Cardiac fibroblast (primary cell): ENCODE measurements at regions not wholly inside any gene's neighbourhood (a gene's known extent, or its start where the extent isn't known, plus 50 kb on each side); places are given as distances from the start of the nearest gene placed in this dataset.

Experiments
- DNase-seq, 2 donors: peaks; one replicate each; pipeline versions ENCODE4 v3.0.0 to v3.0.0-alpha.2; 2010; ENCODE audit warnings: low read depth in 2 of 2
- H3K4me3 ChIP-seq, 2 donors: replicated peaks in 1 of 2; 1 replicate in 1 of 2; 2 replicates in 1 of 2; pipeline ENCODE4 v1.5.1; 2011; ENCODE audit warnings: low read depth in 2 of 2, low read length in 2 of 2, mild to moderate bottlenecking in 2 of 2, moderate library complexity in 1 of 2
- CTCF ChIP-seq: IDR thresholded peaks from one replicate; pipeline ENCODE4 v1.5.1; 2011; ENCODE audit warnings: low read depth, mild to moderate bottlenecking, low read length, inconsistent platforms

DNA sequence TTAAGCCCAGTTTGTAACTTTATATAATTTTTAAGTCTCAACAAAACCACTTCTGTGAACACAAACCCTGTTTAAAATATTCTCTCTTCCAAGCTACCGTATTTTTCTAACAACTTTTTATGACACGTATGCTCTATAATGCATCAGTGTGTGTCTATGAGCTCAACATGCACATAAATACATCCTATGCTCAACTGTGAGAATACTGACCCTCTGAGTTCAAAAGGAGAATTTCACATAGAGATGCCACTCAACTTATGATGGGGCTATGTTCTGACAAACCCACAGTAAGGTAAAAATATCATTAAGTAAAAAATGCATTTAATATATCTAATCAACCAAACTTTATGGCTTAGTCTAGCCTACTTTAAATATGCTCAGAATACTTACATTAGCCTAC is 1139.7 kb upstream of the SPRY2 start:
- DNase-seq: no peak
- no peak for TF ChIP-seq CTCF
- no peak overlapping the region for H3K4me3 ChIP-seq

DNA sequence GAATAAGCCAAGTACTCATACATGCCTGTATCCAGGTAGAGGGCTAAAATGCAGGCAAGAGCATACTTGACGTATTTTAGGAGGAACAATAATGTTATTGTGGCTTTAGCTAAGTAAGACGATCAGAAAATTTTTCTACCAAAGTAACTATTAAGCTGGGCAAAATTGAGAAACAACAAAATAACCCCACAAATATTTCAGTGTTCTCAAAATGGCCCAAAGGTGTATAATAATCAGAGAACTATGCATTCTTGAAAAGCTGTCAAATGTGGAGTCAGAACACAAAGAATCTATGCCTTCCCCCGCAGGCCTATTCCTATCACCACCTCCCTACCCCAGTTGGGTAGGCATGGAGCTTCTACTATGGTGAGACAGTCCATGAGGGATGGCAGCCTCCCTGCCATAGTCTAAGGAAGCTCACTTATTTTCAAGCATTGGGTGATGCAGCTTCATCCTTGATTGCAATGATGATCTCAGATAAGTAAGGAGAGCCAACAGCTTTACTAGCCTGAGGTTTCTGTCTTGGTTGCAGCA is 1132.5 kb upstream of the SPRY2 start:
- no peak for TF ChIP-seq CTCF
- DNase-seq: no peak
- H3K4me3 ChIP-seq: no peak overlapping the region

DNA sequence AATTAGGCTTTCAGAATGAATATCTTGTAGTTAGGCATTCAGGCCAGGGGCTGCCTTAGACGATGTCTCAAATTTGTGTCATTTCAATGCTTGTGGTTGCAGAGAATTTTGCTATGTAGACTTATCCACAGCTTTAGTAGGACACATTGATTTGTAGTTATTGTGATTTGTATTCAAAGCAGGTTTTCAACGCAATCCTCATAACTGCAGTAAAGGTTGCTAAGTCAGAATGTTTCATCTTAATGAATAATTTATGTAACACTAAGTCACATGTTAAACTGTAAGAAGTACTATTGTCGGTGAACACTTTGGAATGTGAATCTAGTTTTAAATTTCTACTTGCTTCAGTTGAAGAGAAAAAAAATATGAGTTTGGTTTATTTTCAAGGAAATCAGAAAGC is 1117.2 kb upstream of the SPRY2 start:
- TF ChIP-seq CTCF: no peak
- H3K4me3 ChIP-seq: no peak overlapping the region
- no peak for DNase-seq

DNA sequence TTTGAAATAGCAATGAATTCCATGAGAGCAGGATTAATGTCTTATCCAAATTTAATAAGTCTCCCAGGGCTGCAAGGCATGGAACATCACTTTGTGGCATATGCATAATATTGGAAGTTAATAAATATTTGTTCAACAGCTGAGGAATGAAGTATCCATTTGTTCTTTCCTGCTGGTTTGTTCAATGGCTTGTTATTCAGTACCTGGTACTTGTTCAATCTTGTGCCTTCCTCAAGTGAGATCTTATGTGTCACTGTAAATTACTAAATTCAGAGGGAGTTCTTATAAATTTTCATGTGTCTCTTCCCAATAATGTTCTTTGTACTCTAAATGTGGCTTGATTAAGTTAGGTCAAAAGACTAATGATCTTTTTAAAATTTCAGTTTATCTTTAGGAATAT is 1105.5 kb upstream of the SPRY2 start:
- TF ChIP-seq CTCF: no peak
- no peak for DNase-seq
- H3K4me3 ChIP-seq: no peak overlapping the region

DNA sequence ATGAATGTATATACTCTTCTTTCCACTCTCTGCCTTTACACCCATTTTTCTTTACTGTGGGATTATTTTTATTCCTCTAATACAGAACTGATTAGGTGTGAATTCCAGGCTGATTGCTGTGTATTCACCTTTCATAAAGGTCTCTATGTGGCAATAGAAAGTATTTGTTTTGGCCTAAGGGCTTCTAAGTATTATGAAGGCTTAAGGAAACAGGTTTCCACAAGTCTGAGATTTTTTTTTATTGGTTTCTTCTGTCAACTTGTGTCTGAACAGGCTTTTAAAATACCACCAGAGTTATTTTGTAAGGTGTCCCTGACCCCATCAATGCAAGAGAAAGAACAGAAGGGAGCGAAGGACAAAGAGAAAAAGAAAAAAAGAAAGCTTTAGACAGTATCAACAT is 1102.0 kb upstream of the SPRY2 start:
- TF ChIP-seq CTCF: no peak
- DNase-seq: no peak
- H3K4me3 ChIP-seq: no peak overlapping the region

GRCh38 chr13:81425286-81425685 is 1084.4 kb upstream of the SPRY2 start:
- DNase-seq: no peak
- no peak overlapping the region for H3K4me3 ChIP-seq
- TF ChIP-seq CTCF: no peak

- no peak for TF ChIP-seq CTCF
- DNase-seq: no peak
Observed at GRCh38 chr13:81409284-81409683, 1068.4 kb upstream of the SPRY2 start.

More at GRCh38 chr13:81409284-81409683, 1068.4 kb upstream of the SPRY2 start:
- H3K4me3 ChIP-seq: no peak overlapping the region
